ENCODE measurements at regions not wholly inside any gene's neighbourhood (a gene's known extent, or its start where the extent isn't known, plus 50 kb on each side); places are given as distances from the start of the nearest gene placed in this dataset.

- TF ChIP-seq CTCF (IDR thresholded peaks at IDR 0.05) (no peak), POLR2AphosphoS5 (IDR thresholded peaks at IDR 0.05) (no peak)
Observed at GRCh38 chr5:144918371-144918770, 747.7 kb downstream of the KCTD16 start.

Measured in stomach (tissue), 4 donors.